RPMI7951 (cell line): ENCODE measurements at regions not wholly inside any gene's neighbourhood (a gene's known extent, or its start where the extent isn't known, plus 50 kb on each side); places are given as distances from the start of the nearest gene placed in this dataset.

Experiments
- DNase-seq: peaks from one replicate; pipeline ENCODE4 v3.0.0-alpha.2; 2012; ENCODE audit warnings: low read depth

DNA sequence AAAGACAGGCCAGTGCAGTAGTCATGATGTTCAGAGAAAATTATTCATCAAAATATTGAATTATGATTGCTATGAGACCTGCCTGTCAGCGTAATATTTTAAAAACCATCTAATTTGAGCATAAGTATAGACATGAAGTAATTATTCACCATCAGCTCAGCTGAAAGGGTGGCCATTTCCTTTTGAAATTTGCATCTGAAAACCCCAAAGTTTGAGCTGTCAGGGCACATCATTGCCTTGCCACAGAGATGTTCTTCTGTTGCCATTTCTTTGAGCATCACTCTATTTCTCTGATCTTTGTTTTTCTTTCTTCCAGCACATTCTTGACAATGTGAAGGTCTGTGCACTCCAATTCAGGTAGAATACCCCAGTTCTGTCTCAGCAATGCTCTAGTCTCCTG is 147.5 kb upstream of the RHOBTB1 start:
- no peak for DNase-seq

DNA sequence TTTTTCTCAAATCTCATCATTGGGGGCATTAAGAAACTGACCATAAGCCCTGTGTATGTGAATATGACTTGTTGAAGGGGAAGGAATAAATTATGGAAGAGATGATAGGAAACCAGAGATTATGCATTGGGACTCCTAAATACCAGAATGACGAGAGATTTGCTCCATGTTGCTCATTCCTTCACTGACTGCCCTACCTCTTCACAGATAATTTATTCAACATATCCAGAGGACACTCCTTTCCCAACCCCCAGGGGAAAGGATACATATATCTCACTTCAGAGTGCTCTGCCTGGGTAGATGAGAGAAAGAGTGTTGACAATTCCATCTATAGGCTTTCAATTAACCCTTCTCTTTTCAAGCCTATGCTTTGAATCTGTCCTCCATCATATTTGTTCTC is 145.3 kb upstream of the RHOBTB1 start:
- no peak for DNase-seq

DNA sequence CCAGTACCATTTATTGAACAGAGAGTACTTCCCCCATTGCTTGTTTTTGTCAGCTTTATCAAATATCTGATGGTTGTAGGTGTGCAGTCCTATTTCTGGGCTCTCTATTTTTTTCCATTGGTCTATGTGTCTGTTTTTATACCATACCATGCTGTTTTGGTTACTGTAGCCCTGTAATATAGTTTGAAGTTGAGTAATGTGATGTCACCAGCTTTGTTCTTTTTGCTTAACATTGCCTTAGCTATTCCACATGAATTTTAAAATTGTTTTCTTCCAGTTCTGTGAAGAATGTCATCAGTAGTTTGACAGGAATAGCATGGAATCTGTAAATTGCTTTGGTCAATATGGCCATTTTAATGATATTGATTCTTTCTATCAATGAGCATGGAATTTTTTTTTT is 140.5 kb upstream of the RHOBTB1 start:
- DNase-seq = no peak

DNA sequence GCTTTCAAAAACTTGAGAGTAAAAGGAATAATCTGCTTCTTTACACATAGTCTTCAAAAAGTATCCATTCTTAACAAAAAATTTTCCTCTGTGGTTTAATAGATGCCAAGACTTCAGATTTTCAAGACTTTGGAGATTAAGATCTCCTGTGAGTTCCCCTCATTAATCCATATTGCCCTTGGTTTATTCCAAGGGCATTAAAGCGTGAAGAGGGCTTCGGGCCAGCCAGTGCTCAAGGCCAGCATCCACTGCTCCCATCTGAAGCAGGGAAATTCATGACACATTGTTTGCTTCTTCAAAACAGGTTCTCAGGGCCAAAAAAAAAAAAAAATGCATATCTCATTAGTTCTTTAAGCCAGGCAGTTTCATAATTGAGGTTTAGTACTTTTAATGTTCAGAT is 137.3 kb upstream of the RHOBTB1 start:
- no peak for DNase-seq

DNA sequence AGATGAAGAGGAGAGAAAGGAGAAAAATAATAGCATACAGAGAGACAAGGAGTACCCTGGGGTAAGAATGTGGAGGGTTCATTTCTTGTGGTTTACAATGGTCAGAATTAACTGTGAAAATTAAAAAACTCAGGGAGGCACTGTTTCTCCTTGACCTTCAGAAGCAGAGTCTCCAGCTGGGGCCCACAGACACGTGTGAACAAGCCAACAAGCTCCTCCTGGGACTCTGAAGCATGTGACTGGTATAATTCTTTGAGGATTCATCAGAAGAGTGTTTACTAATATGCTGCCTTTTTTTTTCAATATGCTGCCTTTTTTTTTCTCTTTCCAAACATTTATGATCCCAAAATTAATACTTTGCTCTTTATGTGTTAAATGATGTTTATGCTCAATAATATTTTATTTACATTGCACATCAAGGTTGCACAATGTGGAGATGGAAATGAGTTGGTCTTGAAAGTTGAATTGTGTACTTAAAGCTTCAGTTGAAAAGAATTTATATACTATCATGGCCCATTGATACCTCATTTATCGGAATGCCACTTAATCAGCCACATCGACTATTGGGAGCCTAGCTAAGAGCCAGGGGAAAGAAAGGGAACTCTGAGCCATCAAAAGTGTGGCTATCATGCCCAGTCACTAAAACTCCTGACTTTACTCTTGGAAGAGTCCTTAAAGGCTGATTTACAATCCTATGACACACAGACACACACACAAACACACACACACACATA is 134.7 kb upstream of the RHOBTB1 start:
- DNase-seq = no peak

DNA sequence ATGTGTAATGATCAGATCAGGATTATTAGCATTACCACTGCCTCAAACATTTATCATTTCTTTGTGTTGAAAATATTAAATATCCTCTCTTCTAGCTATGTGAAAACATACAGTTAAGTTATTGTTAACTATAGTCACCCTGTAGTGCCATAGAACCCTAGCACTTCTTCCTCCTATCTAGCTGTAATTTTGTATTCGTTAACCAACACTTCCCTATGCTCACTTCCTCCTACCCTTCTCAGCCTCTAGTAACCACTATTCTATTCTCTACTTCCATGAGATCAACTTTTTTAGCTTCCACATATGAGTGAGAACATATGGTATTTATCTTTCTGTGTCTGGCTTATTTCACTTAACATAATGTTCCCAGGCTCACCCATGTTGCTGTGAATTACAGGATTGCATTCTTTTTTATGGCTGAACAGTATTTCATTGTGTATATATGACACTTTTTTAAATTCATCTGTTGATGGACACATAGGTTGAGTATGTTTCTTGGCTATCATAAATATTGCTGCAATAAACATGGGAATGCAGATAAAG is 132.7 kb upstream of the RHOBTB1 start:
- no peak for DNase-seq

DNA sequence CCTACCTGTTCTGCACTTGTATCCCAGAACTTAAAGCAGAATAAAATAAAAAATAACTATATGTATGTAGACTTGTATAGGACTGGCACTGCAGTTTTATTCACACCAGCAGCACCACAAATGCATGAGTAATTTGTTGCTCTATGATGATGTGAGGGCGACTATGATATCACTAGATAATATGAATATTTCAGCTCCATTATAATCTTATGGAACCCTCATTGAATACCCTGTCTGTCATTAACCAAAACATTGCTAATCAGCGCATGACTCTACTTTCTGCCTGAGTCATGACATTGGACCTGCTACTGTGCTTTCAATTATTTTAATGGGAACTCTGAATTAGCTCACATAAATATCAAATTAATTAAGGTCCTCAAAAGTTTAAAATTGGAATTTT is 129.4 kb upstream of the RHOBTB1 start:
- no peak for DNase-seq

DNA sequence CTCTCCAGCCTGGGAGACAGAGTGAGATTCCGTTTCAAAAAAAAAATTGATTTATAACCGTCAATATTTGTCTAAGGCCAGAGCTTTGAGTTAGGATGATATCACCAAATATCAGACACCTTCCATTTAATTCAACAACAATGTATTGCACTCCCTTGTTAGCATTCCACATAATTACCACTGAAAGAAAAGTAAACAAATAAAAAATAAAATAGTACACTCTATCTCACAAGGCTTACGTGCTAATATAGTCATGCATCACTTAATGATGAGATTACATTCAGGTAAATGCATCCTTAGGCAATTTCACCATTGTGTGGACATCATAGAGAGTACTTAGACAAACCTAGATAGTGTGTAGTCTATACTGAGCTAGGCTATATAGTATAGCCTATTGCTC is 127.6 kb upstream of the RHOBTB1 start:
- no peak for DNase-seq

DNA sequence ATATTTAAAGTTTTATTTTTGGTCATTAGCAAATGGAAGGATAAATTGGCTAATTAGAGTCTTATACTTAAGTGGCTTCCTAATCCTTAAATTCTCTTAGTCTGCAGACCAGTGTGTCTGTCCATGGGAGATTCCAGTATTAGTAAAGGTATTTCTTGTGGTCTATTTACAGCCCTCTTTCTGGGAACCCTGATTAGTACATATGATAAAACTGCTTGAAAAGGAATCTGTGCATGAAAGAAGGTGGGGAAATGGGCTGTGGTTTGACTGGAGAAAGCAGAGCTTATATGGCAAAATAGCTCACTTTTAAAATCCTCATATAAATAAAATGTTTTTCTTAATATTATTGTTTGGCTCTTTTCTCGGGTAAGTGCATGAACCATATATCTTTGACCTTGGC is 124.5 kb upstream of the RHOBTB1 start:
- no peak for DNase-seq

DNA sequence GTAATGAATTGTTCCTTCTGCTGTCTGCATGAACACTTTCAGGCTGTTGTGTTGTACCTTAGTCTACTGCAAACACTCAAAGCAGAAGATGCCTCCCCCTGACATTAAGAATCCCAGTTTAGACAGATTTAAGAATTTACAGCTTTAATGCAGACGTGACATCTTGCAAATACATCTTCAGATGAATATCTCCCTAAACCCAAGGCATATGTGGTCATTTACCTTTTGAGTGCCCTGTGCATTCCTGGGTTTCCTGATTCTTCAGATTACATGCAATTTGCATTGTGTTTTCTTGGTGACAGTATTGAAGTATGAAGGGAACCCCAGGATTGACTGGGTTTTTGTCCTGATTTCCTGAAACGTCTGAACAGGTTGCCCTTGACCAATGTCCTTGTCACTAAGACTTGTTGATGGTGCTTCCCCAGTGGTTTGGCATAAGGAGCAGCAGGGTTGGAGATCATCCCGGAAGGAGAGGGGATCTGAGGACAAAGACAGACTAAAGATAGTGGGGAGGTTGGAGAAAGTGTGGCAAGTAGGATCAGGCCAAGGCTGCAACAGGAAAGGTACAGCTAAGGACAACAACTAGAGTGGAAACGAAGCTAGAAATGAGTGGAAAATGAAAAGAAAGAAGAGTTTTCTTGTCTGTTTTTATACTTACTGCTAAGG is 123.8 kb upstream of the RHOBTB1 start:
- DNase-seq = no peak

DNA sequence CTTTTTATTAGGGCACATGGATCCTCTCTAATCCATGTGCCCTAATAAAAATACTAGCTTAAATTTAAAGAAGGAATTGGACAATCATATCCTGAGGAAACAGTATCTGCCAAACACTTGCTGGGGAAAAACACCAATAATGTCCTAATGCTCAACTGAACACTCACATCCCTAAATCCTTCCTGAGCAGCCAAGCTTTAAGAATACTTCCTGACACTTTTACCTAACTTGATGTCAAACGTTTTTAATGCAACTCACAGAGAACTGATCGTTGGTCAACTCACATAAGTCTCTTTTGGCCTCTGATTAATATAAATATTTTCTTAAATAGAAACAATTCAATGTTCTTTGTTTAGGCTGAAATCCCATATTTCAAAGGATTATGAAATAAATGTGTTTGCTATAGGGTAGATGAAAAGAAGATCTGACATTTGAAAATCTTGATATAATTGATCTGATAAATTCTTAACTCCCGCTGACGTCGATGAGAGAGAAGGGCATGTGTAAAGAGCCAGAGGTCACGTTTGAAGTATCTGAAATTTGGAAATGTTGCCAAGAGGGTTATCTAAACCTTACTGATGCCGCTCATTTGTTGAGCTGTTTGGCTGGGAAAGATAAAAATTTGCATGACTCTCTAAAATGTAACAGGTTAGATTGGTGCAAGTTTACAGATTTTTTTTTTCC is 122.8 kb upstream of the RHOBTB1 start:
- no peak for DNase-seq

DNA sequence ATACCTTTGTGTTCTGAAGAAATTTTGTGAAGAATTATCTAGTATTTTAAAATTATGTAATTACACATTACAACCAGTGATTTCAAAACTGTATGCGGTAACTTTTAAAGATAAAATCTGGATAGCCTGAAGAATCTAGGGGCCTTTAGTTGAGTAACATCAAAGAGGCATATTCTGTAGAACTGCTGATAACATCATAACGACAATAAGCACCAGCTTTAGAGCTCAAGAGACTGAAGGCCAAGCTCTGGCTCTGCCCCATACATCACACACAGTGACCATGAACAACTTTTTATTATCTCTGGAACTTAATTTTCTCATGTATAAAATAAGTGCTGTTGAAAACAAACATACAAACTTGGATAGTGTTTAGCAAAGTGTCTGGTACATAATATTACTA is 121.1 kb upstream of the RHOBTB1 start:
- DNase-seq = no peak

DNA sequence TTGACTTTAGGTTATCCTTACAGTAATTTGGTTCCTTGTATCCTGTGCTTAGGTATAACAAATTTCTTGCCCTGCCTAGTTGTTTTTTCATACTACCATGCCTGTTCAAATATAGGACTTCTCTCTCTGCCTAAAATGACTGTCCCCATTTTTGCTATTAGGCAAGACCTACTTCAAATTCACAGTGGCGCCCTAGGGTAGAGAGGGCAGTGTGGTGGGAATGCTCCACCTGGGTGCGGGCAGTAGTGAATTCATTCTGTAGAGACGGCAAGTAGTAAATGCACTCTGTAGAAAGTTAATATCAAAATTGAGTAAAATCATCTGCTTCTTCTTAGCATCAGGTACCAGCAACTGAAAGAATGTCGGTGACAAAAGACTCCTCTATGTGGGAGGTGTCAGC is 120.4 kb upstream of the RHOBTB1 start:
- DNase-seq = no peak

DNA sequence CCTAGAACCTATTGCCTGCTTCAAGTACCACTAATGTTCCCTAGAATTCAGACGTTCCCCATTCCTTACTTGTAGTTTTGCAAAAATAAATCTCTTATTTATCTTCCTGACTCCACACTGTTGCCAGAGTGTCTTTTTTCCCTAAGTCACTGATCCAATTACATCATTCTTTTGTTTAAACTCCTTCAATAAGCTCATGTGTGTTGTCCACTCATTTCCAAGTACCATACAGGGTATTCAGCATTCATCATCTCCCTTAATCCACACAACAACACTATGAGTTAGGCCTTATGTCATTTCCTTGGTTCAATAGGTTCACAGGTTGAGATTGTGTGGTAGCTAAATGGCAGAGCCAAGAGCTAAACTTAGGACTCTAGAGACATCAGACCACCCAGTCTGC is 119.9 kb upstream of the RHOBTB1 start:
- no peak for DNase-seq

DNA sequence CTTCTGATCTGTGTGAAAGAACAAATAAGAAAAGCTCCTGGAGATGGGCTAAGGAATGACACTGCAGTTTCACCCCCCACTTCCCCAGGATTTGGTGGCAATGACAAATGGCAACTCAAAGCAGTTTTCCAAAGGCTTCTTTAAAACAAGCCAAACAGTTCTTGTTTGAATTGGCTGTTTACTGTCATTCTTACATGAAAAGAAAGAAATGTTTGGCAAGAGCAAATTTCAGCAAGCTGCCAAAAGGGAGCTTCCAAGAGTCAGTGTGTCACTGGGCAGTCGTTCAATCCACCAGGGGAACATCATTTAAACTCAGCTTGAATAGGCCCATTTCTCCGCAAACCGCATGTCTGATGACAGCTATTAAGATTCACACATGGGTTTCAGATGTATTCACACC is 119.0 kb upstream of the RHOBTB1 start:
- DNase-seq = no peak

DNA sequence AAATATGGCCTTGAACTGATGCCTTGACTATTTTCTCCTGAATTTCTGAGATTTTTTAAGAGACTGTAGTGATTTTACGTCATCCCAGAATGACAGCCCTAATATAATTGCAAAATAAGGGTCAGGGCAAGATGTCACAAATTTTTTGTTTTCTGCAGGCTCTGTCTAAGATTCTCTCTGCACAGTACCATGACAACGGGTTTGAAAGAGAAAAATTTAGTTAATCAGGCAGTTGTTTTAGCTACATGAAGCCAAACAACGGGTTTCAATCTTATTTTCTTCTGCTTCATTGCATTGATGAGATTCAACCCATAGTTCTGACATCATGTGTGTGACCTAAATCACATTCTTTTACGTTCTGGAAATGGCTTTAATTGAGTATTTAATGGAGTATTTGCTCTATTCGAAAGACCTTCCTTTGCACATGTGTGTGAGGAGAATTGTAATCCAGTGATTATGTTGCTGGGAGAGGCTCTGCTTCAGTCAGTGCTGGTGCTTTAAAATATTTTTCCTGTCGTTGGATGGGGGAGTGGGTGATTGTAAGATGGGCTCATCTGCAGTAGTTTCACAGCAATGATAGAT is 118.0 kb upstream of the RHOBTB1 start:
- no peak for DNase-seq

DNA sequence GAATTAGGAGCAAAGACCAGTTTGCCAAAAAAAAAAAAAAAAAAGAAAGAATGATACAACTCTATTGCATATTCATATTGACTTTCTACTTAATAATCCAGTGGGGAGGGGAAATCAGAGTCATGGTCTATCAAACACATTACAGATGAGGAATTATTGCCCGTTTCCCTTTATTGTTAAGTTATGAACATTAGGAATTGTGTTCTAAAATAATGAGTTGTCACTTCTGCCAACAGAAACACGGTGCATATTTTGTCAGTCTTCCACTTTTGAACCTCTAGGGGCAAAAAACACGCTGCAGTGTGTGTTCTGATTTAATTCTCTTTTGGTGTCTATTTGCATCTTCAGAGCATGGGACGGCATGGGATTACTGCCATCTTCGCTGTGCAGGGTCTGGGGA is 115.7 kb upstream of the RHOBTB1 start:
- no peak for DNase-seq

DNA sequence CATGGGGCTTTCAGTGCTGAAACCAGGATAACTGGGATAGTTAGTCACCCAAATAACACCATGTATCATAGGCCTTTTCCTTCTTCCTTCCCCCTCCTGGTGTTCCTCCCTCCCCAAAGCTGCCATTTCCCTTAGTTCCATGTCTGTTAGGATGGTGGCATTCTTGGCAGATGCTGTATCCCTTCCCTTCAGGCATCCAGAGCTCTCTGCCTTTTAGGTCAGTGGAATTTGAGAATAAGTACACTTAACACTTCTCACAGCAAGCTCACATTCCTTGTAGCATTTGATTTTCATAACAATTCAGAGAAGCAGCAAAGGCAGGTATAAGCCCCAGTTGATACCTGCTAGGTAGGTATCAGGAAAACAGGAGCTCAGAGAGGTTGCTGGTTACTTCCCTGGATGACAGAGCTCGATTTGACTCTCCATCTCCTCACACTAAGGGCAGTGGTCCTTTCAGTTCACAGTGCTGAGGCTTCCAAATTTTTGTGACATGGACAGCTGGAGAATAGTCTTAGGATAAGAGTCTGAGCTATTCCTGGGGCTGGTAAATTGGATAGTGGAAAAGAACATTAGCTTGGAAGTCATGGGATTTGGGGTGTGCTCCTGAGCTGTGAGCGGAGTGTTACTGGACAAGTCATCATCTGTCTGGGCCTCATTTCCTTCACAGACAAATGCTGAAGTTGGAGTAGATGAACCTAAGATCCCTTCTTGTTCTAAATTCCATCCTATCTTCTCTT is 108.7 kb upstream of the RHOBTB1 start:
- DNase-seq = no peak

DNA sequence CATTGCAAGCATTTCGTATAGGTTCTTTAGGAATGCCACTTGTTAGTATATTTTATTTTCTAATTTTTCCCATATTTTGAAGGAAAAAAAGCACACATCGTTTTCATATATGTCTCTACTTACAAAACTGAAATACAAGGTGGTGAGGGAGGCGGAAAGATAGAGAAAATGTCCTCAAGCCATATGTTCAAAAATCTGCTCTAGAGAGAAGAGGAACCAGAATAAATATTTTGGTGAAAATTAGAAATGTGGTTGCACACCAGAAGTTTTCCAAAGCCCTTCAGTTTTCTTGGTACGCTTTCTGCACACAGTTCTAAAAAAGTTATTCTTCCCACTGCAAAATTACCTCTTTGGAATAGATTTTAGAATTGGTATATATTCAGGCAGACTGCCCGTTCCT is 107.4 kb upstream of the RHOBTB1 start:
- no peak for DNase-seq

DNA sequence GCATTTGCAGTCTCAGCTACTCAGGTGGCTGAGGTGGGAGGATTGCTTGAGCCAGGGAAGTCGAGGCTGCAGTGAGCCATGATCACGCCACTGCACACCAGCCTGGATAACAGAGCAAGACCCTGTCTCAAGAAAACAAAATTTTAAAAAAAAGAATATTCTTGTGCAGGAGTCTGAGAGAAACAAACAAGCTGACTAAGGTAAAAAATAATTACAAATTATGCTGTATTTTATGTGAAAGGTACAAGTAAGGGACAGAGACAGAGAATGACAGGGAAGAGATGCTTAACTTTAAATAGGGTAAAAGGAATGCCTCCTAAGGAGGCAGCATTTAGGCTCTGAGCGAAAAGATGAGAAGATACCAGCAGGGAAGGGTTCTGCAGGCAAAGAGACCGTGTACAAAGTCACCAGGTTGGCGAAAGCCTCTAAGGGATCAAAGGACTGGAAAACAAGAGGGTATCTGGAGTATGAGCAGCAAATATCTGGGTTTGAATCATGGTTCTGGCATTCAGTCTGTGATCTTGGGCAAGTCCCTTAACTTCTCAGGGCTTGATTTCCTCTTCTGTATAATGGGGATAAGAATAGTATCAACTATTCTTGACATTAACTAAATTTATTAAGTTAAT is 106.2 kb upstream of the RHOBTB1 start:
- DNase-seq = no peak

DNA sequence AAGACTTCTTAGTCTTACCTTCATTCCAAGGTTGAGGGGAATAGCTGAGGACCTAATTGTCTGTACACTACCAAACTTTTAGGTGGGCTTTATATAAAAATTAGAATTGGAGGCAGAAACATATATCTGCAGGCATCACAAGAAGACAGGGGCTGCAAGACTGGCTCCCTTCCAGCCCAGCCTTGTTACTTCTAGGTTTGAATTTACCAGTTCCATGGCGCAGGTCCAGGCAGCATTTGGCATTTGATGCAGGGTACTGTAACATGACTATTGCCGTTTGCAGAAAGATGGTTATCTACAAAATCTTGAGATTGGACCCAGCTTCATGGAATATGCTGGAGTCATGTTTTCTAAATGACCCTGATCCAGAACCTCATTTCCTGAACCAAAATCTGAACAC is 105.4 kb upstream of the RHOBTB1 start:
- DNase-seq = no peak
